Retinal pigment epithelial cell (primary cell): ENCODE measurements at regions not wholly inside any gene's neighbourhood (a gene's known extent, or its start where the extent isn't known, plus 50 kb on each side); places are given as distances from the start of the nearest gene placed in this dataset.
"Not testable (repeated sequence)": the region's sequence is repeated elsewhere in the genome, so short reads cannot be mapped to it uniquely, and the experiment has no call there.

Experiments used
- DNase-seq: peaks from one replicate; pipeline ENCODE4 v3.0.0-alpha.2; 2010; ENCODE audit warnings: low read depth
- H3K4me3 ChIP-seq: 2 replicates; pipeline ENCODE4 v1.5.1; 2011; ENCODE audit warnings: mild to moderate bottlenecking, low read length, control low read depth, moderate library complexity
- TF ChIP-seq, protein P1 (sequence below): conservative IDR thresholded peaks from 2 replicates; pipeline ENCODE4 v1.5.1; 2011; ENCODE audit warnings: low read depth, low read length, control low read depth, inconsistent platforms

DNA sequence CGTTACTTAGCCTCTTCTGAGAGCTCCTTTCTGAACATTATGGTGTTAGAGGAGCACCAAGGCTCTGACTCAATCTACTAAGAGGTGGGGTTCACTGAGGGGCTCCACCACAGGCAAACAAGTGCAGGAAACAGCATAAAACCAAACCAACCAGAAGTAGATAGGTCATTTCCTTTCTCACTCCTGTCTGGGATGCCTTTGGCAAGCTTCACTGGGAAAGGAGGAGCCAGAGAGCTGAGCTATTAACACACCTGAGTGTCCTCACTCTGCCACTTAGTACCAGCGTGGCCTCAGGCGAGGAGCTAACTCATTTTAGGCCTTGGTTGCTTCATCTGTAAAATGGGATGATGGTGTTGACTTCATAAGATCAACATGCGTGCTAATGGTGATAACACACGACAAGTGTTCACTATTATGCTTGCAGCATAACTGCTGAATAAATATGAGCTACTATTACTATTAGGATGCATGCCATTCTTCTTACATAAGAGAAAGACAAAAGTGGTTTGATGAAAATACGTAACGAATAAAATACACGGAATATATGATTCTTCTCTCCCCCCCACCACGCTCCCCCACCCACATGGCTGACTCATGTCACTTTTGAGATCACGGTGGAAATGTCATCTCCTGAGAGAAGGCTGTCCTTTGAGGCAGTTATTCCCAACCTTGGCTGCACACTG lies 185.4 kb downstream of the BCAS1 start:
- H3K4me3 ChIP-seq = no peak overlapping the region
- DNase-seq = no peak
- TF ChIP-seq, protein P1, sequence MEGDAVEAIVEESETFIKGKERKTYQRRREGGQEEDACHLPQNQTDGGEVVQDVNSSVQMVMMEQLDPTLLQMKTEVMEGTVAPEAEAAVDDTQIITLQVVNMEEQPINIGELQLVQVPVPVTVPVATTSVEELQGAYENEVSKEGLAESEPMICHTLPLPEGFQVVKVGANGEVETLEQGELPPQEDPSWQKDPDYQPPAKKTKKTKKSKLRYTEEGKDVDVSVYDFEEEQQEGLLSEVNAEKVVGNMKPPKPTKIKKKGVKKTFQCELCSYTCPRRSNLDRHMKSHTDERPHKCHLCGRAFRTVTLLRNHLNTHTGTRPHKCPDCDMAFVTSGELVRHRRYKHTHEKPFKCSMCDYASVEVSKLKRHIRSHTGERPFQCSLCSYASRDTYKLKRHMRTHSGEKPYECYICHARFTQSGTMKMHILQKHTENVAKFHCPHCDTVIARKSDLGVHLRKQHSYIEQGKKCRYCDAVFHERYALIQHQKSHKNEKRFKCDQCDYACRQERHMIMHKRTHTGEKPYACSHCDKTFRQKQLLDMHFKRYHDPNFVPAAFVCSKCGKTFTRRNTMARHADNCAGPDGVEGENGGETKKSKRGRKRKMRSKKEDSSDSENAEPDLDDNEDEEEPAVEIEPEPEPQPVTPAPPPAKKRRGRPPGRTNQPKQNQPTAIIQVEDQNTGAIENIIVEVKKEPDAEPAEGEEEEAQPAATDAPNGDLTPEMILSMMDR = no peak

DNA sequence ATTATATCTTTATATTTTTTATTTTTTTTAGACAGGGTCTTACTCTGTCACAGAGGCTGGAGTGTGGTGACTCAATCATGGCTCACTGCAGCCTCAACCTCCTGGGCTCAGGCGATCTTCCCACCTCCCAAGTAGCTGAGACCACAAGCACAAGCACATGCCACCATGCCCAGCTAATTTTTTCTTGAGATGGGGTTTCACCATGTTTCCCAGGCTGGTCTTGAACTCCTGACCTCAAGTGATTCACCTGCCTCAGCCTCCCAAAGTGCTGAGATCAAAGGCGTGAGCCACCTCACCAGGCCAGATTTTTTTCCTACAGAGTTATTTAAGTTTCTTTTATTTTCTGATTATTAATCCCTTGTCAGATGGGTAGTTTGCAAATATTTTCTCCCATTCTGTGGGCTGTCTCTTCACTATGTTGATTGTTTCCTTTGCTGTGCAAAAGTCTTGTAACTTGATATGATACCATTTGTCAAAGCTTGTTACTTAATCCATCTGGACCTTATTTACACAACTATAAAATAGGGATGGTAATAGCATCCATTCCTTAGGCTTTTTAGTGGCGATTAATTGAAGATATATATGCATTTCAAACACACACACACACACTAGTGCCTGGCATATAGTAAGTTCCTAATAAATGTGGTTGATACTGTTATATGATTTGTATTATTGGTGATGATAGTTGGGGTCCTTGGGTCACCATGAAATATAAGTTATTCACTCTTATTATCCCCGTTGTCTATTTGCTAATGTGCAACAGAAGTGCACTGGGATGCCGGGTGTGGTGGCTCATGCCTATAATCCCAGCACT lies 187.1 kb downstream of the BCAS1 start:
- DNase-seq = no peak
- H3K4me3 ChIP-seq = no peak overlapping the region
- TF ChIP-seq, protein P1 = no peak

DNA sequence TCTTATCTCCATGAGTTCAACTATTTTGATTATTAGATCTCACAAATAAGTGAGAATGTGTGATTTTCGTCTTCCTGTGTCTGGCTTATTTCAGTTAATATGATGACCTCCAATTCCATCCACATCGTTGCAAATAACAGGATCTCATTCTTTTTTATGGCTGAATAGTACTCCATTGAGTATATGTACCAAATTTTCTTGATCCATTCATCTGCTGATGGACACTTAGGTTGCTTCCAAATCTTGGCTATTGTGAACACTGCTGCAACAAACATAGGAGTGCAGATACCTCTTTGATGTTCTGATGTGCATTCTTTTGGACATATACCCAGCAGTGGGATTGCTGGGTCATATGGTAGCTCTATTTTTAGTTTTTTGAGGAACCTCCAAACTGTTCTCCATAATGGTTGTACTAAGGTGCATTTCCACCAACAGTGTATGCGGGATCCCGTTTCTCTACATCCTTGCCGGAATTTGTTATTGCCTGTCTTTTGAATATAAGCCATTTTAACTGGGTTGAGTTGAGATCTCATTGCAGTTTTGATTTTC lies 187.9 kb downstream of the BCAS1 start:
- H3K4me3 ChIP-seq, DNase-seq: not testable (repeated sequence)

DNA sequence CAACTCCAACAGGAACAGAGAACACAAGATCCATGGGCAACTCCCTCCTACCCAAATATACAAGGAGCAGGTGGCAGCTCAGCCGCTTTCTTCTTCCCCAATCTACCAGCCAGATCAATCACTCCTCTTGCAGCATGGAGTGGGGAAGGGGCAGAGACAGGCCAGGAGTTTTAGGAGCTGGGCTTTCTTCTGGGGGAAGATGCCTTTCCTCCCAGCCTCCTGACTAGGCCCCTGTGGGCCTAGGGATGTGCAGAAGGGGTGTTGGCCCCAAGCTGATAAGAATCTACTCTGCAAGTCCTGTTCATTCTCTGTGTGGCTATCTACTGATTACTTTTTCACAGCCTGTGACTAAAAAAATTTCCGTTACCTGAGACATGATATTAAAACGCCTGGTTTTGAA lies 189.0 kb downstream of the BCAS1 start:
- no peak for DNase-seq
- TF ChIP-seq, protein P1 = no peak
- H3K4me3 ChIP-seq = no peak overlapping the region

DNA sequence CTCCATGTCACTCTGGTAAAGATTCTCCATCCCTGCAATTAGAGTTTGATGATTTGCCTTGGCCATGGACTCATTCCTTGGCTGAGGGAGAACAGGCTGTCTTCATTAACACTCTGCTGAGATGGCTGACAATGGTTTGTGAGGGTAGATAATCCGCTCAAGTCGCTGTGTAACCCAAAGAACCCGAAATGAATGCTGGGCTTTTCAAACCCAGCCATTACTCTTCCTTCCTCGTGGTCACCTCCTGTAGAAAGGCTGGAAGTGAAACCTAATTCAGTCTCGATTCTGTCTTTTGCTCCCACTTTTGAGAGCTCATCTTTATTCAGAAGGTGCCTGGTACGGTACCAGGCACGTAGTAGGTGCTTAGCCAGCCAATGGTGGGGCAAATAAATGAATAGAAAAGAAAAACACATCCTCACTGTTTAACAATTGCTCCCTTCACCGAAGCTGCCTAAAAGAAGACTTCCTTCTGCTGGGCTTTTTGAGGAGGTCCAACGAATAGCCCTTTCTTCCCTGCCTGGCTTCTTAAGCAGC lies 190.2 kb downstream of the BCAS1 start:
- no peak for DNase-seq
- H3K4me3 ChIP-seq = no peak overlapping the region
- TF ChIP-seq, protein P1 = no peak

DNA sequence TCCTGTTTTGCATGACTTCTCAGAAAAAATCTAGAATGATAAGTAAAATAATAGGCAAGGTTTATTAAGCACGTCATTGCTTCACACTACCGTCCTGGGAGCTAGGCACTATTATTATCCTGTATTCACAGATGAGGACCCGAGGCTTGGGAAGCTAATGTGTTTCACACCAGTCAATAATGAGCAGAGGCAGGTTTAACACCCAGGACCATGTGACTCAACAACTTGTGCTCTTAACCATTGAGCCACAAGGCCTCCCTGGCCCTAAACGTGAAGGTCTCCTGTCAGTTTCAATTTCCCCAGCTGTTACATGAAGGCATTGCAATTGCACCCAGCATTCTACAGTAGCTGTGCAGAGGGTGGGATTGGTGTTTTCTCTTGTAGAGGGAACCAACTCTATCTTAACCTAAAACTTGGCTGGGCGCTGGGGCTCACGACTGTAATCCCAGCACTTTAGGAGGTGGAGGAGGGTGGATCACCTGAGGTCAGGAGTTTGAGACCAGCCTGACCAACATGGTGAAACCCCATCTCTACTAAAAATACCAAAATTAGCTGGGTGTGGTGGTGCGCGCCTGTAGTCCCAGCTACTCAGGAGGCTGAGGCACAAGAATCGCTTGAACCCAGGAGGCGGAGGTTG lies 191.2 kb downstream of the BCAS1 start:
- H3K4me3 ChIP-seq = no peak overlapping the region
- no peak for DNase-seq
- TF ChIP-seq, protein P1 = no peak
